HCT116 (cell line): ENCODE measurements at regions not wholly inside any gene's neighbourhood (a gene's known extent, or its start where the extent isn't known, plus 50 kb on each side); places are given as distances from the start of the nearest gene placed in this dataset.

Experiments used
- ATAC-seq: fragments of 200-7000 bp; cut with Tn5 transposase; 2 replicates; pipeline ENCODE4 v1.9.1; 2020; ENCODE audit warnings: mild to moderate bottlenecking, moderate library complexity
- BruUV-seq: library from RNA; stranded (reverse); fragments of 400-500 nt; replicated peaks from 2 replicates; lab custom pipeline; 2021; lab: Mats Ljungman, UMichigan
- CTCF ChIA-PET: fragments of 300-600 bp; sonication (Branson Sonifier 250); formaldehyde crosslinking; loops from one replicate; lab custom pipeline; 2021; ENCODE audit warnings: antibody characterized with exemption; lab: Charles Lee
- POLR2A ChIA-PET: fragments of 300-600, 350-600 bp; sonication (Branson Sonifier 250); formaldehyde crosslinking; loops from one replicate; lab custom pipeline; 2021; ENCODE audit warnings: antibody characterized with exemption; lab: Charles Lee
- RAD21 ChIA-PET, 2 experiments: fragments of 300-600 bp; sonication (Branson Sonifier 250); formaldehyde crosslinking; loops; one replicate each; lab custom pipeline; 2023; ENCODE audit warnings: low total read pairs in 2 of 2; ENCODE audit not compliant: uncharacterized antibody in 2 of 2, unreplicated experiment in 2 of 2, low non-redundant PET in 1 of 2; lab: Charles Lee
- DNase-seq: peaks from one replicate; pipeline ENCODE4 v3.0.0-alpha.2; 2010; ENCODE audit warnings: low read depth, low spot score
- H2AFZ ChIP-seq: fragments of 200-600 bp; shearing (Covaris generic), sonication (generic); 2 replicates; pipeline ENCODE4 v1.6.1; 2017; ENCODE audit warnings: low read depth, mixed run types, mixed read lengths, antibody characterized with exemption, low read length; ENCODE audit not compliant: poor library complexity, severe bottlenecking
- H3K27ac ChIP-seq: 2 replicates; pipeline ENCODE4 v1.5.1; 2012; ENCODE audit warnings: low read depth, low read length
- H3K27me3 ChIP-seq: fragments of 200-600 bp; sonication (generic); 2 replicates; pipeline ENCODE4 v1.6.1; 2016; ENCODE audit warnings: mixed run types, low read length, mixed read lengths; ENCODE audit not compliant: insufficient read depth
- H3K36me3 ChIP-seq, 2 experiments: fragments of 200-500 bp in 1 of 2; fragments of 200-600 bp in 1 of 2; sonication (Bioruptor generic) in 1 of 2; sonication (generic) in 1 of 2; 2 replicates each; pipeline versions ENCODE4 v1.5.1 to v1.6.1; 2014 to 2016; ENCODE audit warnings: low read length in 2 of 2, inconsistent platforms in 1 of 2, mixed read lengths in 1 of 2, mixed run types in 1 of 2; ENCODE audit not compliant: insufficient read depth in 2 of 2, control insufficient read depth in 1 of 2
- H3K4me1 ChIP-seq, 2 experiments: fragments of 200-600 bp in 1 of 2; sonication (generic) in 1 of 2; 2 replicates each; pipeline versions ENCODE4 v1.5.1 to v1.6.1; 2012 to 2017; ENCODE audit warnings: low read length in 2 of 2, inconsistent platforms in 1 of 2, mild to moderate bottlenecking in 1 of 2, mixed read lengths in 1 of 2, mixed run types in 1 of 2, moderate library complexity in 1 of 2; ENCODE audit not compliant: insufficient read depth in 2 of 2, control insufficient read depth in 1 of 2
- H3K4me2 ChIP-seq: fragments of 200-600 bp; sonication (generic); 2 replicates; pipeline ENCODE4 v1.6.1; 2017; ENCODE audit warnings: mixed run types, low read length, mixed read lengths
- H3K4me3 ChIP-seq, 2 experiments: fragments of 200-600 bp in 1 of 2; sonication (generic) in 1 of 2; replicated peaks in 1 of 2; 2 replicates each; pipeline ENCODE4 v1.5.1; 2011 to 2016; ENCODE audit warnings: low read length in 2 of 2, control low read depth in 1 of 2, low read depth in 1 of 2, mild to moderate bottlenecking in 1 of 2, mixed read lengths in 1 of 2, mixed run types in 1 of 2
- H3K79me2 ChIP-seq: fragments of 200-600 bp; sonication (generic); 2 replicates; pipeline ENCODE4 v1.6.1; 2017; ENCODE audit warnings: mild to moderate bottlenecking, mixed run types, low read length, moderate library complexity, mixed read lengths; ENCODE audit not compliant: insufficient read depth
- H3K9ac ChIP-seq: fragments of 200-600 bp; sonication (generic); 2 replicates; pipeline ENCODE4 v1.6.1; 2016; ENCODE audit warnings: low read length, mixed read lengths
- H3K9me2 ChIP-seq: fragments of 200-600 bp; sonication (generic), shearing (Covaris generic); 2 replicates; pipeline ENCODE4 v1.6.1; 2017; ENCODE audit warnings: mixed run types, mild to moderate bottlenecking, moderate library complexity; ENCODE audit not compliant: insufficient read depth
- H3K9me3 ChIP-seq, 2 experiments: fragments of 200-500 bp in 1 of 2; fragments of 200-600 bp in 1 of 2; sonication (Bioruptor generic) in 1 of 2; sonication (generic) in 1 of 2; 2 replicates each; pipeline ENCODE4 v1.6.1; 2014 to 2017; ENCODE audit warnings: low read length in 2 of 2, mixed read lengths in 2 of 2, inconsistent platforms in 1 of 2, low read depth in 1 of 2, mild to moderate bottlenecking in 1 of 2, mixed run types in 1 of 2, moderate library complexity in 1 of 2; ENCODE audit not compliant: control insufficient read depth in 1 of 2, insufficient read depth in 1 of 2
- H4K20me1 ChIP-seq: fragments of 200-600 bp; sonication (generic), shearing (Covaris generic); 2 replicates; pipeline ENCODE4 v1.6.1; 2017; ENCODE audit warnings: mixed run types, mild to moderate bottlenecking, moderate library complexity; ENCODE audit not compliant: insufficient read depth
- EZH2 ChIP-seq: fragments of 200-600 bp; sonication (generic); IDR thresholded peaks from 2 replicates; pipeline ENCODE4 v1.6.1; 2017; ENCODE audit warnings: antibody characterized with exemption, mixed run types
- EZH2phosphoT487 ChIP-seq: fragments of 200-600 bp; IDR thresholded peaks from 2 replicates; pipeline ENCODE4 v1.6.1; 2018; ENCODE audit warnings: antibody characterized with exemption, borderline replicate concordance
- POLR2A ChIP-seq: IDR thresholded peaks from 2 replicates; pipeline ENCODE4 v1.7.0; 2011; ENCODE audit warnings: borderline replicate concordance; ENCODE audit not compliant: insufficient read depth, insufficient read length; ENCODE audit errors: extremely low read depth
- REST ChIP-seq: IDR thresholded peaks from 2 replicates; pipeline ENCODE4 v1.6.1; 2012; ENCODE audit warnings: low read depth
- intact Hi-C: fragments of 100-400 bp; cut with micrococcal nuclease; formaldehyde crosslinking; loops from 2 replicates; pipeline ENCODE4 v1.10.0; 2022
- TF ChIP-seq, protein P1 (sequence below), 3 experiments: fragments of 200-600 bp in 1 of 3; sonication (generic) in 1 of 3; IDR thresholded peaks in 2 of 3; conservative IDR thresholded peaks in 1 of 3; 2 replicates each; pipeline ENCODE4 v1.5.1; 2012 to 2017; ENCODE audit warnings: low read depth in 2 of 3, low read length in 2 of 3, antibody characterized with exemption in 1 of 3, borderline replicate concordance in 1 of 3, control low read depth in 1 of 3, mild to moderate bottlenecking in 1 of 3, mixed read lengths in 1 of 3, mixed run types in 1 of 3, moderate library complexity in 1 of 3; ENCODE audit not compliant: insufficient read depth in 1 of 3

GRCh38 chr7:20012100-20012499 lies 205.1 kb downstream of the MACC1 start:
- POLR2A ChIA-PET, result no interaction called here
- DNase-seq, result no peak
- ATAC-seq, result no peak
- CTCF ChIA-PET, result no interaction called here
- H3K9me3 ChIP-seq, result no peaks in the 10 kb centered on the region
- RAD21 ChIA-PET, result no interaction called here
- H3K36me3 ChIP-seq, result no peaks in the 10 kb centered on the region
- no TSS peak for BruUV-seq
- no peaks in the 10 kb centered on the region for H4K20me1 ChIP-seq
- H2AFZ ChIP-seq, result no peak overlapping the region
- H3K9ac ChIP-seq, result no peak overlapping the region
- TF ChIP-seq EZH2phosphoT487 (no peak), POLR2A (no peak), REST (no peak), EZH2 (no peak)
- TF ChIP-seq, protein P1, sequence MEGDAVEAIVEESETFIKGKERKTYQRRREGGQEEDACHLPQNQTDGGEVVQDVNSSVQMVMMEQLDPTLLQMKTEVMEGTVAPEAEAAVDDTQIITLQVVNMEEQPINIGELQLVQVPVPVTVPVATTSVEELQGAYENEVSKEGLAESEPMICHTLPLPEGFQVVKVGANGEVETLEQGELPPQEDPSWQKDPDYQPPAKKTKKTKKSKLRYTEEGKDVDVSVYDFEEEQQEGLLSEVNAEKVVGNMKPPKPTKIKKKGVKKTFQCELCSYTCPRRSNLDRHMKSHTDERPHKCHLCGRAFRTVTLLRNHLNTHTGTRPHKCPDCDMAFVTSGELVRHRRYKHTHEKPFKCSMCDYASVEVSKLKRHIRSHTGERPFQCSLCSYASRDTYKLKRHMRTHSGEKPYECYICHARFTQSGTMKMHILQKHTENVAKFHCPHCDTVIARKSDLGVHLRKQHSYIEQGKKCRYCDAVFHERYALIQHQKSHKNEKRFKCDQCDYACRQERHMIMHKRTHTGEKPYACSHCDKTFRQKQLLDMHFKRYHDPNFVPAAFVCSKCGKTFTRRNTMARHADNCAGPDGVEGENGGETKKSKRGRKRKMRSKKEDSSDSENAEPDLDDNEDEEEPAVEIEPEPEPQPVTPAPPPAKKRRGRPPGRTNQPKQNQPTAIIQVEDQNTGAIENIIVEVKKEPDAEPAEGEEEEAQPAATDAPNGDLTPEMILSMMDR (IDR thresholded peaks at IDR 0.05 in 2 of 3, conservative IDR thresholded peaks at IDR 0.05 in 1 of 3; ENCODE audit: borderline replicate concordance in 1 of 3, insufficient read depth in 1 of 3, low read depth in 2 of 3, low read length in 2 of 3), result no peak
- no peak overlapping the region for H3K27ac ChIP-seq
- no peaks in the 10 kb centered on the region for H3K79me2 ChIP-seq
- no peak overlapping the region for H3K4me3 ChIP-seq
- no peak overlapping the region for H3K4me2 ChIP-seq
- no peaks in the 10 kb centered on the region for H3K4me1 ChIP-seq
- H3K9me2 ChIP-seq, result 0 out of 2 replicates have a peak, but pooled peaks cover 2% of the 10 kb centered on the region
- intact Hi-C loops, result no loop called here
- H3K27me3 ChIP-seq, result no peaks in the 10 kb centered on the region
